Breast epithelium (tissue), 4 donors: ENCODE measurements at regions not wholly inside any gene's neighbourhood (a gene's known extent, or its start where the extent isn't known, plus 50 kb on each side); places are given as distances from the start of the nearest gene placed in this dataset.

Source experiments
- DNase-seq, 2 donors: peaks; one replicate each; pipeline ENCODE4 v3.0.0-alpha.2; 2019; ENCODE audit warnings: low spot score in 2 of 2
- H3K27ac ChIP-seq, 2 donors: fragments of 200-600 bp; sonication (generic) in 1 of 2; one replicate each; pipeline ENCODE4 v1.5.1; 2016 to 2019; ENCODE audit warnings: mild to moderate bottlenecking in 1 of 2
- H3K27me3 ChIP-seq, 2 donors: fragments of 200-600 bp; sonication (generic) in 1 of 2; one replicate each; pipeline versions ENCODE4 v1.5.1 to v1.6.0; 2017 to 2019; ENCODE audit warnings: control low read depth in 1 of 2, mild to moderate bottlenecking in 1 of 2
- H3K36me3 ChIP-seq: fragments of 200-600 bp; one replicate; pipeline ENCODE4 v1.5.1; 2019
- H3K4me1 ChIP-seq, 2 donors: fragments of 200-600 bp; sonication (generic); one replicate each; pipeline ENCODE4 v1.5.1; 2016 to 2019; ENCODE audit warnings: control low read depth in 1 of 2
- H3K4me3 ChIP-seq, 3 donors: fragments of 200-600 bp; sonication (generic); 1 replicate in 2 of 3; 2 replicates in 1 of 3; pipeline ENCODE4 v1.5.1; 2016 to 2019; ENCODE audit warnings: mild to moderate bottlenecking in 3 of 3, moderate library complexity in 2 of 3
- H3K9me3 ChIP-seq, 2 donors: fragments of 200-600 bp; sonication (generic) in 1 of 2; one replicate each; pipeline ENCODE4 v1.5.1; 2016 to 2019; ENCODE audit warnings: control low read depth in 1 of 2
- POLR2A ChIP-seq: fragments of 450-650 bp; IDR thresholded peaks from one replicate; pipeline ENCODE4 v1.6.1; 2016; ENCODE audit warnings: antibody characterized with exemption, mild to moderate bottlenecking, moderate library complexity
- POLR2AphosphoS5 ChIP-seq, 3 donors: sonication (generic); formaldehyde crosslinking; IDR thresholded peaks; one replicate each; pipeline ENCODE4 v1.6.1; 2017; ENCODE audit warnings: antibody characterized with exemption in 3 of 3
- intact Hi-C: fragments of 100-400 bp; cut with DNase I; formaldehyde crosslinking; loops from one replicate; pipeline ENCODE4 v1.15.1; 2023; ENCODE audit warnings: low total_unique reads
- TF ChIP-seq, protein P1 (sequence below), 3 donors: fragments of 450-650 bp; IDR thresholded peaks; one replicate each; pipeline ENCODE4 v1.5.1; 2016 to 2017; ENCODE audit warnings: antibody characterized with exemption in 3 of 3, mild to moderate bottlenecking in 3 of 3, moderate library complexity in 3 of 3

DNA sequence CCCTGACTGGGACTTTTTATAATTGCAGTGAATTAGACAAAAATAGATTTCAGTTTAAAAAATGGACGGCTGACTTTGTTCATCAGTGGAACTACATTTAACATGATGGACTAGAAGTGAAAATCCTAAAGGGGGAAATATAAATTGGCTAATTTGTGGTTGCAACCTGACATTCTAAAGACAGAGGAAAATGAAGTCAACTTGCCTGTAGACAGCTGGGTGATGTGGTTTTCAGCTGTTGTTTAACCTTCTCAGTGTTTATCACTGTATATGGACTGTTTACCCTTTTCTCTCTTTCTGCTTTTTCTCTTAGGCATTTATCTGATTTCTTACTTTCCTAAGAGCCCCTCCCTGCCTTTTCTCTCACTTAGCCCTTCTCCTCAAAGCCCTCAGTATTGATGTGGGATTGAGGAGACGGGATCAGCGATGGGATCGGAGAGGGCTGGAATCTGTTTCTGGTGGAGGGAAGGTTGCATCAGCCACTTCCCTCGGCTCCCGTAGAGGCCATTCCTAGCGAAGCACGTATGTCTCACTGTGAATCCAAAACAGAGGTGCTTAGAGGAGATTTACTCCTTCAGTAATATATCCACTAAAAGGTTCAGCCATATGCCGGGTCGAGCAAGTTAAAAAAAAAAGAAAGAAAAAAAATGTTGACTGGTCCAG lies 109.0 kb upstream of the KLF6 start:
- H3K4me3 ChIP-seq: no peak overlapping the region
- intact Hi-C loops: no loop called here
- TF ChIP-seq POLR2AphosphoS5 (IDR thresholded peaks at IDR 0.05): no peak
- no peak for TF ChIP-seq POLR2A
- H3K27me3 ChIP-seq: no peaks in the 10 kb centered on the region
- no peaks in the 10 kb centered on the region for H3K9me3 ChIP-seq
- H3K4me1 ChIP-seq: no peaks in the 10 kb centered on the region
- no peak for DNase-seq
- H3K27ac ChIP-seq: no peak overlapping the region
- H3K36me3 ChIP-seq: no peaks in the 10 kb centered on the region

DNA sequence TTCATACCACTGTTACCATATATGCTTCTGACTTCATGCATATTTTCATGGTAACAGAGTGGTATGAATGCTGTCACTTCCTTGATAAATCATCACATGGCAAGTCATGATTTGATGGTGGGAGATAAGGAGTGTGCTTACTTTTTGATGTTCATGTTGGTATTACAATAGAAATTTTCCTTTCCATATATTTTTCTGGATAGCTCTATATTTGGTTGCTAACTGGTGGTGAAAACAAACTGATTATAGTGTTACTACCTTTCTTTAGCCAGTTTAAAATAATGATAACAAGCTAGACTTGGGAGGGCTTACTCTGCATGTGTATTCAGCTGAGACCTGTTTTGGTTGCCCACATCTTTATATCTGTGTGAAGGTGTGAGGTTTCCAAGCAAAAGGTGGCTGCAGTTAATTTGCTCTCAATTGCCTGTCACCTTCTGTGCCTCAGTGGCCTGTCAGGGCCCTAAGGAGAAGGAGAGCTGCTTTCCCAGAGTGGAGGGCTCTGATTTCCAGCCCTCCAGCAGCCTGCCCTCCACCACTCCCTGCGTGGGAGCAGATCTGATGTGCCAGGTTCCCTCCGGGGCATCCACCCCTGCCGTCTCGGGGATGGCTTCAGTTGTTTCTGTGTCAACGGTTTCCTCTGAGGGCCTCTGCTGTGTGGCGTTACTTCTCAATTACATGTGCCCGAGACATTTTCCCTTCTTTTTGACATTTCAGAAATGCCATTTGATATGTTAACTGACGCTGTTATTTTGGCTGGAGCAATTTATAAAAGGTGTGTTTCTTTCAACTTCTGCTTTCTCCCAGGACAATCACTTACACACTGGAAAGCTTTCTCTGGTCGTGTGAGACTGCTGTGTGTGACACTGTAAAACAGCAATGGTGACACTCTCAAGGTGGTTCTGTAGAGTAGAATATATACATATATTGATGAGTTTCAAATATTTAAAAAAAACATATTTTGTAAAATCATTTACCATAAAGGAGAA lies 107.7 kb upstream of the KLF6 start:
- TF ChIP-seq, protein P1, sequence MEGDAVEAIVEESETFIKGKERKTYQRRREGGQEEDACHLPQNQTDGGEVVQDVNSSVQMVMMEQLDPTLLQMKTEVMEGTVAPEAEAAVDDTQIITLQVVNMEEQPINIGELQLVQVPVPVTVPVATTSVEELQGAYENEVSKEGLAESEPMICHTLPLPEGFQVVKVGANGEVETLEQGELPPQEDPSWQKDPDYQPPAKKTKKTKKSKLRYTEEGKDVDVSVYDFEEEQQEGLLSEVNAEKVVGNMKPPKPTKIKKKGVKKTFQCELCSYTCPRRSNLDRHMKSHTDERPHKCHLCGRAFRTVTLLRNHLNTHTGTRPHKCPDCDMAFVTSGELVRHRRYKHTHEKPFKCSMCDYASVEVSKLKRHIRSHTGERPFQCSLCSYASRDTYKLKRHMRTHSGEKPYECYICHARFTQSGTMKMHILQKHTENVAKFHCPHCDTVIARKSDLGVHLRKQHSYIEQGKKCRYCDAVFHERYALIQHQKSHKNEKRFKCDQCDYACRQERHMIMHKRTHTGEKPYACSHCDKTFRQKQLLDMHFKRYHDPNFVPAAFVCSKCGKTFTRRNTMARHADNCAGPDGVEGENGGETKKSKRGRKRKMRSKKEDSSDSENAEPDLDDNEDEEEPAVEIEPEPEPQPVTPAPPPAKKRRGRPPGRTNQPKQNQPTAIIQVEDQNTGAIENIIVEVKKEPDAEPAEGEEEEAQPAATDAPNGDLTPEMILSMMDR (IDR thresholded peaks at IDR 0.05): no peak
- TF ChIP-seq POLR2AphosphoS5 (IDR thresholded peaks at IDR 0.05) (no peak), POLR2A (no peak)
- DNase-seq: no peak
- no peaks in the 10 kb centered on the region for H3K4me1 ChIP-seq
- H3K4me3 ChIP-seq: no peak overlapping the region
- H3K27ac ChIP-seq: peak overlapping the region in 1 of 2 donors; percentile 40
- no peaks in the 10 kb centered on the region for H3K27me3 ChIP-seq
- H3K9me3 ChIP-seq: no peaks in the 10 kb centered on the region
- H3K36me3 ChIP-seq: no peaks in the 10 kb centered on the region
- intact Hi-C loops: no loop called here

DNA sequence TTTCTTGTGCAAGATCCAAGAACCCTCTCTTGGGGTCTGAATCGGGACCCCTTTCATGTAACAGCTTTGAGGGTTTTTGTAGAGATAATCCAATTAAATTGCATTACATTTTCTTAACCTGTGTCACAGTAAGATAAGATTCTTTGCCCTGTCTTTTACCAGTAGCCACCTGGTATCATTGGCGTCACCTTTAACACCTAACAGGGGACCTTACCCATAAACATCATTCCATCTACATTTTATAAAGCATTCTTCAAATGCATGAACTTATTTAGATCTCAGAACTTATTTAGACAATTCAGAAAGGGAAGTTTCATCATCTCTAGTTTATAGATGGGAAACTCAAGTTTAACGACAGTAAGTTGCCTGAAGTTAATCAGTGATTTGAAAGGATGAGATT lies 106.4 kb upstream of the KLF6 start:
- no peak overlapping the region for H3K4me3 ChIP-seq
- no peaks in the 10 kb centered on the region for H3K9me3 ChIP-seq
- intact Hi-C loops: no loop called here
- no peaks in the 10 kb centered on the region for H3K36me3 ChIP-seq
- TF ChIP-seq, protein P1 (IDR thresholded peaks at IDR 0.05): no peak
- TF ChIP-seq POLR2A: no peak
- TF ChIP-seq POLR2AphosphoS5 (IDR thresholded peaks at IDR 0.05): no peak
- H3K4me1 ChIP-seq: no peaks in the 10 kb centered on the region
- H3K27ac ChIP-seq: no peak overlapping the region
- no peak for DNase-seq
- H3K27me3 ChIP-seq: no peaks in the 10 kb centered on the region

DNA sequence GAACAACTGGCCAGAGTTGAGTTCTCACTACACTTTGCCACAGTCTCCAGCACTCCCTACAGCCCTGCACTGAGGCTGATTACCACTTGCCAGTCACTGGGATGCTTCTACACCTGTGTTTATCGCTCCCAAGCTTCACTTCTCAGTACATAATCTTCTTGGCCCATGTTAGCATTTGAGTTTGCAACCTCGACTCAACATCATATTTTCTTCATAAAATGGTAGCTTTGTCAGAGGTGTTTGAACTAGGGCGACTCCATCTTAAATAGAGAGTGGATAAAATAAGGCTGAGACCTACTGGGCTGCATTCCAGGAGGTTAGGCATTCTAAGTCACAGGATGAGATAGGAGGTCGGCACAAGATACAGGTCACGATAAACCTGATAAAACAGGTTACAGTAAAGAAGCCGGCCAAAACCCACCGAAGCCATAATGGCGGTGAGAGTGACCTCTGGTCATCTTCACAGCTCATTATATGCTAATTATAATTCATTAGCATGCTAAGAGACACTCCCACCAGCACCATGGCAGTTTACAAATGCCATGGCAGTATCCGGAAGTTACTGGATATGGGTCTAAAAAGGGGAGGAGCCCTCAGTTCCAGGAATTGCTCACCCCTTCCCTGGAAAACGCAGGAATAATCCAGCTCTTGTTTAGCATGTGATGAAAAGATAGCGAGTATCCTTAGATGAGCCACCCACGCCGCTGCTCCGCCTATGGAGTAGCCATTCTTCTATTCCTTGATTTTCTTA lies 105.8 kb upstream of the KLF6 start:
- Histone ChIP-seq H3K4me3 (no peak overlapping the region), H3K4me1 (no peaks in the 10 kb centered on the region), H3K9me3 (no peaks in the 10 kb centered on the region), H3K36me3 (no peaks in the 10 kb centered on the region), H3K27ac (no peak overlapping the region), H3K27me3 (no peaks in the 10 kb centered on the region)
- DNase-seq: no peak
- intact Hi-C loops: no loop called here
- TF ChIP-seq, protein P1 (IDR thresholded peaks at IDR 0.05): no peak
- TF ChIP-seq POLR2A (no peak), POLR2AphosphoS5 (IDR thresholded peaks at IDR 0.05) (no peak)

DNA sequence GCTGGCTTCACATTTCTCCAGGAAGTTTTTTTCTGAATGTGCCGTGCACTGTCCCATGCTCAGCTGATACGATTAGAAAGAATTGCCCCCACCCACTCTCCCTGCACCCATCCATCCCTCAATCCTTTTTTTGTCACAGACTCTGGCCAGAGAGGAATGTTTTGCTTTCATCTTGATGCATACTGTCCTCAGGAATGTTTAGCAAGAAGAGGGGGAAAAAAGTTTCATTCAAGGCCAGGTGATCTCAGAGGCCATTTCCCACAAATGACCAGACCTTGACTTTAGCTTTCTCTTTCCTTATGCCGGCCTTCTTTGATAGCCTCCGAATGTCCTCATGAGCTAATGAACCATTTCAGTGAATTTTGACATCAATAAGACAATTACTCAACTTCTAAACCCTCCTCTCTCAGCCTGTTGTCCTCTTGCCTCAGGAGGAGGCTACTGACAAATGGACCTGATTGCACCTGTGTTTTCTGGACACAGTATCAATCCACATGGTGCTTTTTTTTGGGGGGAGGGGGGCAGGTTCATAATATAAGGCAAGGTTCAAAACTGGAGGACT lies 105.0 kb upstream of the KLF6 start:
- H3K36me3 ChIP-seq: no peaks in the 10 kb centered on the region
- TF ChIP-seq, protein P1 (IDR thresholded peaks at IDR 0.05): no peak
- TF ChIP-seq POLR2A (no peak), POLR2AphosphoS5 (IDR thresholded peaks at IDR 0.05) (no peak)
- no peak for DNase-seq
- intact Hi-C loops: no loop called here
- no peak overlapping the region for H3K27ac ChIP-seq
- no peaks in the 10 kb centered on the region for H3K9me3 ChIP-seq
- H3K4me3 ChIP-seq: no peak overlapping the region
- H3K27me3 ChIP-seq: no peaks in the 10 kb centered on the region
- no peaks in the 10 kb centered on the region for H3K4me1 ChIP-seq
